ENCODE measurements at regions not wholly inside any gene's neighbourhood (a gene's known extent, or its start where the extent isn't known, plus 50 kb on each side); places are given as distances from the start of the nearest gene placed in this dataset.

DNA sequence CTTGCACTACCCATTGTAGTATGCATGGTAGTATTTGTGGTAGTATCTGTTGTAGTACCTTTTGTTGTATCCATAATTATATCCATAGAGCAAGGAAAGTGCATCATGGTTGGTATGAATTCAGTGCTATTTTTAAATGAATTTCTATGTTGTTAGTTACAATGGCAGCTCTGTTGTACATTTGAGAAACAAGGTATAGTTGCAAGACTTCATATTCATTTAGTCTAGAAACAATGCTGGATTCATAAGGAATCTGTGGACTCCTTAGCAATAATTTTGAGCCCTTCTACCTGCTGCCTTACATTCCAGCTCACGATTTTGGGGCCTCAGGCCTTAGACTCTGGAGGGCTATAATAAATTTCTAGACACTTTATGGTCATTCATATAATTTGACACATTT, 141.8 kb downstream of the FAM43A start:
- ChIA-PET CTCF (no interaction called here), POLR2A (no interaction called here)
- DNase-seq: no peak
- Mint-ChIP-seq H3K4me1 (no peaks in the 10 kb centered on the region), H3K9me3 (no peaks in the 10 kb centered on the region), H3K36me3 (peaks cover 0 to 3% (median 0%) of the 10 kb centered on the region in 3 donors), H3K27me3 (peaks cover 2 to 12% of the 10 kb centered on the region in 2 donors), H3K27ac (no peak overlapping the region), H3K4me3 (no peak overlapping the region)
- Histone ChIP-seq H3K9me3 (ENCODE audit: low read length) (no peaks in the 10 kb centered on the region), H3K4me1 (ENCODE audit: insufficient read depth, low read length) (no peaks in the 10 kb centered on the region), H3K27me3 (ENCODE audit: insufficient read depth, low read length, poor library complexity, severe bottlenecking) (no peaks in the 10 kb centered on the region), H3K36me3 (ENCODE audit: insufficient read depth, low read length) (no peaks in the 10 kb centered on the region), H3K4me3 (ENCODE audit: low read length) (no peak overlapping the region), H3K27ac (ENCODE audit: low read depth, low read length) (no peak overlapping the region)

- ChIA-PET CTCF (no interaction called here), POLR2A (no interaction called here)
Observed at GRCh38 chr3:194828116-194828515, 142.4 kb downstream of the FAM43A start.

GRCh38 chr3:194828926-194829325, 143.2 kb downstream of the FAM43A start:
- no peaks in the 10 kb centered on the region for H3K4me1 ChIP-seq (ENCODE audit: insufficient read depth, low read length)
- no peak for DNase-seq
- no peaks in the 10 kb centered on the region for H3K27me3 ChIP-seq (ENCODE audit: insufficient read depth, low read length, poor library complexity, severe bottlenecking)
- no peak overlapping the region for H3K27ac Mint-ChIP-seq
- CTCF ChIA-PET: no interaction called here
- H3K9me3 ChIP-seq (ENCODE audit: low read length): no peaks in the 10 kb centered on the region
- no peak overlapping the region for H3K27ac ChIP-seq (ENCODE audit: low read depth, low read length)
- H3K4me3 ChIP-seq (ENCODE audit: low read length): no peak overlapping the region
- H3K36me3 ChIP-seq (ENCODE audit: insufficient read depth, low read length): no peaks in the 10 kb centered on the region
- H3K36me3 Mint-ChIP-seq: no peaks in the 10 kb centered on the region
- no peak overlapping the region for H3K4me3 Mint-ChIP-seq
- no peaks in the 10 kb centered on the region for H3K4me1 Mint-ChIP-seq
- peaks cover 2 to 14% of the 10 kb centered on the region in 2 donors for H3K27me3 Mint-ChIP-seq
- POLR2A ChIA-PET: no interaction called here
- no peaks in the 10 kb centered on the region for H3K9me3 Mint-ChIP-seq

More at GRCh38 chr3:194828116-194828515, 142.4 kb downstream of the FAM43A start:
- Mint-ChIP-seq H3K9me3 (no peaks in the 10 kb centered on the region), H3K27ac (no peak overlapping the region), H3K4me1 (no peaks in the 10 kb centered on the region), H3K36me3 (no peaks in the 10 kb centered on the region), H3K4me3 (no peak overlapping the region), H3K27me3 (peaks cover 2 to 14% of the 10 kb centered on the region in 2 donors)
- H3K27me3 ChIP-seq (ENCODE audit: insufficient read depth, low read length, poor library complexity, severe bottlenecking): no peaks in the 10 kb centered on the region
- H3K9me3 ChIP-seq (ENCODE audit: low read length): no peaks in the 10 kb centered on the region
- H3K27ac ChIP-seq (ENCODE audit: low read depth, low read length): no peak overlapping the region
- no peaks in the 10 kb centered on the region for H3K36me3 ChIP-seq (ENCODE audit: insufficient read depth, low read length)
- H3K4me1 ChIP-seq (ENCODE audit: insufficient read depth, low read length): no peaks in the 10 kb centered on the region
- DNase-seq: no peak
- H3K4me3 ChIP-seq (ENCODE audit: low read length): no peak overlapping the region

DNA sequence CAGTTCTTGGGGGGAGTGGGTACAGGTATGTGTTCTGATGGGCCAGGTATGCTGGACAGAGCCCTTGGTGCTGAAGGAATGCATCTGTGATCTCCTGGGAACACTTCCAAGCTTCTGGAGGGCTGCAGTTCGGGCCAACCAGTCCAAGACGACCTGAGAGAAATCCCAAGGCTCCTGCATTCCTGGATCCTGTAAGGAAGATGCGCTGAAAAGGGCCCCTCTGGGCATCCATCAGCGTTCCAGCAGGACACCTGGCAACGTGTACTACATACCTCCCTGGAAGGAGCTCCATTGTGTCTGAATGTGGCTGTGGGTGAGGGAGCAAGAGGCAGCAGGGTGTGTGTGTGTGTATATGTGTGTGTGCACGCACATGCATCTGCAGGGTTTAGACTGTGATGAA, 144.7 kb downstream of the FAM43A start:
- no peak overlapping the region for H3K27ac Mint-ChIP-seq

DNA sequence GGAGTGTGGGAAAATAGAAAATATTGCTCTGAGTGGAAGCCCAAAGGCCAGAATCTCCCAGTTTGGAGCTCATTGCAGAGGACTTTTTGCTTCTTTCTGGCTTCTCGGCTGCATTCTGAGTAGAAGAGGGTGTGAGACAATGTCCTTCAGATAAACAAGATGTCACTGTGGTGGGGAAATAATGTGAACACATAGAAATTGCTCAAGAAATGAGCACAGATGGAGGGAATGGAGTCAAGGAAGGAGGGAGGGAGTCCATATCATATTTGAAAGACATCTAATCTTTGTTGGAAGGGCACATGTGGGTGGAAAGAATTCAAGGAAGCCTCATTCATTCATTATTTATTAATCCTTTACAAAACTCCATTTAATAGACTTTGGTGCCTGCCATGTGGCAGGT, 145.3 kb downstream of the FAM43A start:
- no peaks in the 10 kb centered on the region for H3K36me3 ChIP-seq (ENCODE audit: insufficient read depth, low read length)
- no peak for DNase-seq
- Mint-ChIP-seq H3K4me1 (no peaks in the 10 kb centered on the region), H3K27me3 (peaks cover 2 to 14% of the 10 kb centered on the region in 2 donors), H3K27ac (no peak overlapping the region), H3K4me3 (no peak overlapping the region), H3K9me3 (no peaks in the 10 kb centered on the region), H3K36me3 (no peaks in the 10 kb centered on the region)
- H3K4me1 ChIP-seq (ENCODE audit: insufficient read depth, low read length): no peaks in the 10 kb centered on the region
- CTCF ChIA-PET: interaction anchor here (0.6 kb wide), 1 partner anchor 80 kb away, joined by 3 read pairs; no protein-coding TSS in a partner anchor
- no peak overlapping the region for H3K27ac ChIP-seq (ENCODE audit: low read depth, low read length)
- no peak overlapping the region for H3K4me3 ChIP-seq (ENCODE audit: low read length)
- H3K27me3 ChIP-seq (ENCODE audit: insufficient read depth, low read length, poor library complexity, severe bottlenecking): no peaks in the 10 kb centered on the region
- POLR2A ChIA-PET: no interaction called here
- no peaks in the 10 kb centered on the region for H3K9me3 ChIP-seq (ENCODE audit: low read length)

More for the DNA sequence above, 144.7 kb downstream of the FAM43A start:
- no peaks in the 10 kb centered on the region for H3K4me1 ChIP-seq (ENCODE audit: insufficient read depth, low read length)
- Mint-ChIP-seq H3K9me3 (no peaks in the 10 kb centered on the region), H3K36me3 (no peaks in the 10 kb centered on the region), H3K27me3 (peaks cover 2 to 14% of the 10 kb centered on the region in 2 donors), H3K4me1 (no peaks in the 10 kb centered on the region), H3K4me3 (no peak overlapping the region)
- no peak for DNase-seq
- no peak overlapping the region for H3K4me3 ChIP-seq (ENCODE audit: low read length)
- H3K27ac ChIP-seq (ENCODE audit: low read depth, low read length): no peak overlapping the region
- no peaks in the 10 kb centered on the region for H3K27me3 ChIP-seq (ENCODE audit: insufficient read depth, low read length, poor library complexity, severe bottlenecking)
- H3K9me3 ChIP-seq (ENCODE audit: low read length): no peaks in the 10 kb centered on the region
- no peaks in the 10 kb centered on the region for H3K36me3 ChIP-seq (ENCODE audit: insufficient read depth, low read length)
- CTCF ChIA-PET: no interaction called here
- POLR2A ChIA-PET: no interaction called here

GRCh38 chr3:194832346-194833104, 146.8 kb downstream of the FAM43A start:
- no peak overlapping the region for H3K27ac Mint-ChIP-seq
- H3K4me3 ChIP-seq (ENCODE audit: low read length): no peak overlapping the region

DNA sequence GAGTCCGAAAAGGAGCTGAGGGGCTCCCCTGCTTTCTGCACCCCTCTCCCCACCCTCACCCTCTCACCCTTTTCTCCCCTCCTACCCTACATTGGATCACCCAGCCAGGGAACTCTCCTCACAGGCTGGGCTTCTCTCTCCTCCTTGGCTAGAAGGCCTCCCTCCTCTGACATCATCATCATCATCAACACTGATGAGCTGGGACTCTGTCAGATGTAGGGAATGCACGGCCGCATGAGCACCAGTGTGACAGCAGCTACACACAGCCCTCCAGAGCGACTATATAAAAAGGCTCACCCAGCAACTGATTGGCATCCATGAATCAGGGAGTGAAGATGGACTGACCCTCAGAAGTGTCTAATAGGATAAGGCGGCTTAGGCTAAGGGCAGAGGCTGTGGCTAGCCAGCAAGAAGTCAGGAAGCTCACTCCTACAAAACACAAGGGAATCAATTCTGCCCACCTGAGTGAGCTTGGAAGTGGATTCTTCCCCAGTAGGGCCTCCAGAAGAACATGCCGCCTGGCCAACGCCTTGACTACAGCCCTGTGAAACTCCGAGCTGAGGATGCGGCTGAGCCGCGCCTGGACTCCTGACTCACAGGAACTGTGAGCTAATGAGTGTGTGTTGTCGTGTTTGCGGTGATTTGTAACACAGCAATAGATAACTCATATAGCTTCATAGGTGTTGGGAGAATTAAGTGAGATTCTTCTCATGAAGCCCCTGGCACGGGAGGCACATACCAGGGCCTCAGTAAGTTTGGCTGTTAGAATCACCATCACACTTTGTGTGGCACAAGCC, 147.6 kb downstream of the FAM43A start:
- no peaks in the 10 kb centered on the region for H3K4me1 ChIP-seq (ENCODE audit: insufficient read depth, low read length)
- no peaks in the 10 kb centered on the region for H3K9me3 ChIP-seq (ENCODE audit: low read length)
- no peak overlapping the region for H3K27ac Mint-ChIP-seq
- no peak overlapping the region for H3K4me3 ChIP-seq (ENCODE audit: low read length)
- peaks cover 2 to 10% of the 10 kb centered on the region in 2 donors for H3K27me3 Mint-ChIP-seq
- no peaks in the 10 kb centered on the region for H3K4me1 Mint-ChIP-seq
- H3K27me3 ChIP-seq (ENCODE audit: insufficient read depth, low read length, poor library complexity, severe bottlenecking): no peaks in the 10 kb centered on the region
- H3K9me3 Mint-ChIP-seq: no peaks in the 10 kb centered on the region
- H3K36me3 ChIP-seq (ENCODE audit: insufficient read depth, low read length): no peaks in the 10 kb centered on the region
- ChIA-PET POLR2A (no interaction called here), CTCF (no interaction called here)
- DNase-seq: no peak
- H3K4me3 Mint-ChIP-seq: no peak overlapping the region
- H3K27ac ChIP-seq (ENCODE audit: low read depth, low read length): no peak overlapping the region
- no peaks in the 10 kb centered on the region for H3K36me3 Mint-ChIP-seq

More at GRCh38 chr3:194832346-194833104, 146.8 kb downstream of the FAM43A start:
- no peaks in the 10 kb centered on the region for H3K9me3 Mint-ChIP-seq
- no peaks in the 10 kb centered on the region for H3K4me1 Mint-ChIP-seq
- no peaks in the 10 kb centered on the region for H3K9me3 ChIP-seq (ENCODE audit: low read length)
- no peaks in the 10 kb centered on the region for H3K27me3 ChIP-seq (ENCODE audit: insufficient read depth, low read length, poor library complexity, severe bottlenecking)
- H3K27ac ChIP-seq (ENCODE audit: low read depth, low read length): no peak overlapping the region
- H3K4me1 ChIP-seq (ENCODE audit: insufficient read depth, low read length): no peaks in the 10 kb centered on the region
- ChIA-PET POLR2A (no interaction called here), CTCF (no interaction called here)
- peaks cover 2 to 14% of the 10 kb centered on the region in 2 donors for H3K27me3 Mint-ChIP-seq
- no peaks in the 10 kb centered on the region for H3K36me3 Mint-ChIP-seq
- no peak for DNase-seq
- H3K36me3 ChIP-seq (ENCODE audit: insufficient read depth, low read length): no peaks in the 10 kb centered on the region
- H3K4me3 Mint-ChIP-seq: no peak overlapping the region

GRCh38 chr3:194836661-194837060, 151.0 kb downstream of the FAM43A start:
- H3K36me3 ChIP-seq (ENCODE audit: insufficient read depth, low read length): no peaks in the 10 kb centered on the region
- no peak overlapping the region for H3K4me3 ChIP-seq (ENCODE audit: low read length)
- no peak for DNase-seq
- no peak overlapping the region for H3K27ac Mint-ChIP-seq
- H3K27me3 Mint-ChIP-seq: peaks cover 0 to 4% of the 10 kb centered on the region in 2 donors
- ChIA-PET CTCF (no interaction called here), POLR2A (no interaction called here)
- no peaks in the 10 kb centered on the region for H3K4me1 ChIP-seq (ENCODE audit: insufficient read depth, low read length)
- no peaks in the 10 kb centered on the region for H3K9me3 Mint-ChIP-seq
- no peaks in the 10 kb centered on the region for H3K9me3 ChIP-seq (ENCODE audit: low read length)
- no peak overlapping the region for H3K27ac ChIP-seq (ENCODE audit: low read depth, low read length)
- H3K4me1 Mint-ChIP-seq: no peaks in the 10 kb centered on the region
- no peaks in the 10 kb centered on the region for H3K36me3 Mint-ChIP-seq
- no peaks in the 10 kb centered on the region for H3K27me3 ChIP-seq (ENCODE audit: insufficient read depth, low read length, poor library complexity, severe bottlenecking)
- H3K4me3 Mint-ChIP-seq: no peak overlapping the region

Data from CD8-positive, alpha-beta memory T cell (primary cell).